Kidney capillary endothelial cell (primary cell): ENCODE measurements at regions not wholly inside any gene's neighbourhood (a gene's known extent, or its start where the extent isn't known, plus 50 kb on each side); places are given as distances from the start of the nearest gene placed in this dataset.
"Not testable (repeated sequence)": the region's sequence is repeated elsewhere in the genome, so short reads cannot be mapped to it uniquely, and the experiment has no call there.

ENCODE experiments used
- DNase-seq: peaks from one replicate; pipeline ENCODE4 v3.0.0-alpha.2; 2018; ENCODE audit warnings: low spot score

DNA sequence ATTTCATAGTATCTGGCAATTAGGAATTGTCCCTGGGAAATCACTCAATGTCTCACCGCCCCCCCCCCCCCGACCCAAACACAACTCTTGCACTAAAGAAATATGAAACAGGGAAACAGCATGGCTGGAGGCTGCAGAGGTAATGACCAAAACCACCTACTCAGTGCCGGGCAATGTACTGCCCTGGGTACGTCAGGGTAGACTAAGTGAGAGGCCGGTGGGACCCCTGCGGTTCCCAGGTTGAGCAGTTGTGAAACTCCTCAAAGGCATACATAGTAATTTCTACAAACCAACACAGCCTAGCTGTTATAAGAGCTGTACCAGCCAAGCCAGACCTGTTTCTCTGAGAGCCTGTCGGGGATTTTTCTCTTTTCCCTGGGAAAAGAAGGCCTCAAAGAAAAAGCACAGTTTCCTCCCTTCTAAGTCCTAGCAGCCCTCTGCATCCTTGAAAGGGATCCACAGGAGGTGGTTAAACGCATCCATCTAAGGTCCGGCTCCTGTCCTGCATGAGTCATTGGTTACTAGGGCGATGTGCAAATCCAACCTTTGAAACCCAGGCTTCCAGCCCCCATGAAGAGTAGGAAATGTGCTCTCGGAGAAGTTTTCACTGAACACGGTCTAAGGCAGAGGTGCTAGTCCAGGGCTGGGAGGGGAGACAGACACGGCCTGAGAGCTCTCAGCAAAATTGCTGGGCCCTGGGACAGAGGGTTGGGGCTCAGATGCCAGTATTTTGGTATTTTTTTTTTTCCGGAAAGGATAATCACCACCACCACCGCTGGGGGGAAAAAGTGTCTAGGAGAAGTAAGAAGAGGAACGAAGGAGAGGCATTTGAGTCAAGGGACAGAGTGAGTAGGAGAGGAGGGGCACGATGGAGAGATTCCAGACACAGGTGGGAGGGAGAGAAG, 172.8 kb downstream of the ATP6V0E2 start:
- not testable (repeated sequence) for DNase-seq

DNA sequence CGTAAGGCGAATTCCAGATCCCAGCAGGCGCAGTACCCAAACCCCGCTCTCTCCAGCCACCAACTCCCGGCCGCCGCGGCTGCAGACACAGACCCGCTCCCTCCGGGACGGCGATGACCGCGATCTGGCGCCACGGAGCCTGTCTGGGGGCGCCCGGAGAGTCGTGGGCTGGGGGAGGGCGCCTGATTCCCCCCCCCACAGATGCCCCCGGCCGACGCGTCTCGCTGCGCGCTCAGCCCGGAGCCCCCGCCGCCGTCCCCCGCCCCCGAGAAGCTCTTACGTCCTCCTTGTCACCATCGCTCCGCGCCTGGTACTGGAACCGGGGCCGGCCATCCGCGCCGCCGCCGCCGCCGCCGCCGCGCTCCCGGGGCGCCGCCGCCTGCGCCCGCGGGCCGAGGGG, 173.6 kb downstream of the ATP6V0E2 start:
- DNase-seq: not testable (repeated sequence)

DNA sequence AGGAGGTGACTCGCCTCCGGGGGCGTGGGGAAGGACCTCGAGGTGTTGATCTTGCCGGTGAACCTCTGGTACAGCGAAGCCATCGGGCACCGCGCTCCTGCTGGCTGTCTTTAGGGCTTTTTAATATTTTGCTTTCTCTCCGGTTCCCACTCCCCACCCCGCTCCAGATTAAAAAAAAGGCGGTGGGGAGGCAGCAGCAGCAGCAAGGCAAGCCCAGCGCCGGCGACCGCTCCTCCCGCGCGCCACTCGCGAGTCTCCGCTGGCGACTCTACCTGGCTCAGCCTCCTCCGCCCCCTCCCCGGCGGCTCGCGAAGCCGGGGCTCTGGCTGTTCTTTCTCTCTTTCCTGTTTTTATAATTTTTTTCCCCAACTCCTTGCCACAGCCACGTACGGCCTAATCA, 174.0 kb downstream of the ATP6V0E2 start:
- DNase-seq: not testable (repeated sequence)

DNA sequence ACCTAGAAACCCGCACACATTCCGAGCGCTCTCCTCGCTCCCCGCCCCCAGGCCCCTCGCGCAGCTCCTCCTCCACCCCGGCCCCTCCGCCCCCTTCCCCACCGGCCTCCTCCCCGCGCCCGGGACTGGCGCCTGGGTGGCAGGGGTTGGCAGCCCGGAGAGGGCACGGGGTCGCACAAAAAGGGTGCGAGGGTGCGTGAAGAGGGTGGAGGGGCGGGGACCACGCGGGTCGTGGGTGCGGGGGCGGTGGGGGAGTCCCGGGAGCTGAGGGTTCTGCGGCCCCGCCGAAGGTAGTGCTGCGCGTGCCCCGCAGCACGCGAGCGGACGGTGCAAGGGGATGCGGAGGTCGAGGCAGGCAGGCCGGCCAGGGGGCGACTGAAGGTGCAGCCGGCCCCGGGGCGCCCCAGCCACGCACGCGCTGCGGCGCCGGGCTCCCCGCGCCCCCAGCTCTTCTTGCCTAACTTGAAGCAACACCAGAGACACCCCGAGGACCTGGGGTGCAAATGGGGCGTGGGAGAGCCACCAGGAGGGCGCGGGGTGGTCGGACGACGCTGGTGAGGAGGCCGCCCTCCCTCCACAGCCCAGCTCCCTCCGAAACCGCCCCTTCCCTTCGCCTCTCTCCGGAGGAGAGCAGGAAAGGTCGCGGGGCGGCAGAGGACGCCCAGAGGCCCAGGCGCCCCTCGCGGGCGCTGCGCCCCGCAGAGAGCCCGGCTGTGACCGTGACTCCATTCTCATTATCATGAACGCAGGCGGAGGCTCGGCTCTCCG, 174.7 kb downstream of the ATP6V0E2 start:
- not testable (repeated sequence) for DNase-seq

DNA sequence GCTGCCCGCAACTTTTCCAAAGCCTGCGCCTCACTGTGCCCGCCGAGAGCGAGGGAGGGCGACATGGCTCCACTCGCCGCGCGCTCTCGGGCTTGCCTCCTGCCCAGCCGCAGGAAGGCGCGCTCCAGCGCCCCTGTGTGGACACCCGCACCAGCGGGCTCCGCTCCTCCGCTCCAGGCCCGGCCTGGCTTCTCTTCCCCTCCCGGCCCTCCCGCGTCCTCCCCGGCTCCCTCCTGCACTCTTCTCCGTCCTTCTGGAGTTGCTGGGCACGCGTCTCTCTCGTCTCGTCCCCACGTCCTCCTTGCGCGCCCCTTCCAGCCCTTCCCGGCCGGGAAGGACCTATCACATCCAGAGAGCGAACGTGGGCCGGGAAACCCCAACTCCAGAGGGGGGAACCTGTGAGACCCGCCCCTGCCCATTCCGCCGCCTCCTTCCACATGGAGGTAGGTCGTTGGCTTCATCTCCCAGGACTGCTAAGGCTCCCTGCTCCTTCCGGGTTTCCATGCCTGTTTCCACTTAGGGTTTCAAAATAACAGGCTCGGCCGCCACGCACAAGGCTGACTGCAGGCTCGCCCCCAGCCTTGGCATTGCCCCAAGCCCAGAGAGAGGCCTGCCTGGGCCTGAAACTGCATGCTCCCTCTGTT, 175.4 kb downstream of the ATP6V0E2 start:
- DNase-seq: not testable (repeated sequence)

DNA sequence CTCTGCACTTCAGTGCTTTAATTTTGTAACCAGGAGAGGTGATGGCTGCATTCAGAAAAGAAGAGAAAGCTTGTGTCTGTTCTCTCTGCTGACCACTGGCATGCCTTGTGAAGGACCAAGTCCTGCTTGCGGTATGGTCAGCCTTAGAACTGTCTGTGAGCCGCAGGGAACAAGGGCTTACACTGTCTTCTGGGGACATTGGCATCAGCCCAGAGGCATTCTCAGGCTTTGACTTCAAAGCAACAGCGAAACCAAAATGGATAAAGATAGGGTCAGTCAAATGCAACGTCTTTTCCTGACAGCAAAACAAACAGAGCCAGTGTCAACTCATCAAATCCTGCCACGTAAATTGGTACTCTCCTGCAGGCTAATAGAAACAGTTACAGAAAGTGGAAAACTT, 179.6 kb downstream of the ATP6V0E2 start:
- DNase-seq: not testable (repeated sequence)

DNA sequence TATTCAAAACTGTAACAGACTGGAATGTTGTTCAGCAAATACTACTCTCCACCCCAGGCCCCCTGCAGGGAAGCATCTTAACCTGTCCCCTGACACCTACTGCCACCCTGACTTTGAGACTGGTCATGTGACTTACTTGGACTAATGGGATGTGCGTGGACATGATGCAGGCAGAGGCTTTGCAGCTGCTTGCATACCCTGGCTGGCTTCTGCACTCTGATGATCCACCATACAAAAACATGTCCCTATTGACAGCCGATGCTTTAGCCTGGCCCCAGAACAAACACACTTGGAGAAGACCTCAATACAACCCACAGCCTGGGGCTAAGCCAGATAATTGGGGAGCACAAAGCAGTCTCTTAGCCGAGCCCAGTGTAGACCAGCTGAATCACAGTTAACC, 180.5 kb downstream of the ATP6V0E2 start:
- not testable (repeated sequence) for DNase-seq

DNA sequence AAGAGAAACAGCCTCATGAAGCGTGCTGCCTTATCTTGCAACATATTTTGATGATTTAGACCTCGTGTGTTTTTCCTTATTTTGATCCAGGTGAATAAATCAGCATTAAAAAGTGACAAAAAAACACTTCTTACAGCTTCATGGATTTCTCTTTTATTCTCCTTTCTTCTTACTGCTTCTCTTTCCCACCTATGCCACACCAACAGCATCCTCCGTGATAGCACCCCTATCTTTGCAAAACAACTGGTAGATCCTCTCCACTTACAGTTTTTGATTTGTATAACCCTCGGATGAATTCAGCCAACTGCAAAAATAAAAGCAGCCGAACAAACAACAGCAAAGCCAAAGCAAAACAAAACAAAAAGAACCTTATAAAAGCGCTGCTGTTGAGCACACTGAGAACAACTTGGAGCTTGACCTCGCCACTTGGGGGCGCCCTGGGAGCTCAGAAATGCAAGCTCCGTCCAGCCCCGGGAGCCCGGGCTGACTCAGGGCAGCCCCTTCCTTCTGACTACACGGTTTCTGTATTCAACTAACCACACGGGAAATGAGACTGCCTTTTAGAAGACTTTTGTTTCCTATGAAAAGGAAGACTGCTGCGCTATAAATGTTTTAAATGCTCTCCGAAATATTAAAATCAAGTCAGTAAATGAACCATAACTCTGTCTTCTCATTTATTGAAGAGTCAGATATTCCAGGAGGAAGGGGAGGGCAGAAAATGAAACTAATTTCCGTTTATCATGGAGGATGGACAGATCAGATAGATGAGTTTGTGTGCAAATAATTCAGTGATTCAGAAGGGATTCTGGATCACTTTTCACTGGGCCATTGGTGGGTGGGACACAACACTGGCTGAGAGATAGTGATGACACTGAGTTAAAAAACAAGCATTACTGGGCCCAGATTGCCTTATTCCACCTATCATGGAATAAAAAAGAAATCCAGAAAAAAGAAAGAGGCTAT, 186.8 kb downstream of the ATP6V0E2 start:
- not testable (repeated sequence) for DNase-seq

DNA sequence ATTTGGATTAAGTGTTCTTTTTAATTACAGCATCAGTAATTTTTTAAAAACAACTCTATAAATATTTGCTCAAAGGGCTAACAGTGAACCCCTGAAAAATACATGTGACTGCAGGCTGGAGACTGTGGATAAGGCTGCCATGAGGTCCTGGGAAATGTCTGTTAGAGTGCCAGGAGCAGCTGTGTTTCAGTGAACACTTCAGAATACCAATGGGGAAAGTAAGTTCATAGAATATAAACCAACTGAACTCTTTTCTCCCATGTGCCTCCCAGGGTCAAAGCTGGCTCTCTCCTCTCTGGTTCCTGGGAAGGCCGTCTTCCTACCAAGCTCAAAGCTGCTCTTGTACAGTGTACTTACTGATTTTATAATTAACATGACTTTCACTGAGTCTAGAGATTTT, 189.4 kb downstream of the ATP6V0E2 start:
- DNase-seq: not testable (repeated sequence)

DNA sequence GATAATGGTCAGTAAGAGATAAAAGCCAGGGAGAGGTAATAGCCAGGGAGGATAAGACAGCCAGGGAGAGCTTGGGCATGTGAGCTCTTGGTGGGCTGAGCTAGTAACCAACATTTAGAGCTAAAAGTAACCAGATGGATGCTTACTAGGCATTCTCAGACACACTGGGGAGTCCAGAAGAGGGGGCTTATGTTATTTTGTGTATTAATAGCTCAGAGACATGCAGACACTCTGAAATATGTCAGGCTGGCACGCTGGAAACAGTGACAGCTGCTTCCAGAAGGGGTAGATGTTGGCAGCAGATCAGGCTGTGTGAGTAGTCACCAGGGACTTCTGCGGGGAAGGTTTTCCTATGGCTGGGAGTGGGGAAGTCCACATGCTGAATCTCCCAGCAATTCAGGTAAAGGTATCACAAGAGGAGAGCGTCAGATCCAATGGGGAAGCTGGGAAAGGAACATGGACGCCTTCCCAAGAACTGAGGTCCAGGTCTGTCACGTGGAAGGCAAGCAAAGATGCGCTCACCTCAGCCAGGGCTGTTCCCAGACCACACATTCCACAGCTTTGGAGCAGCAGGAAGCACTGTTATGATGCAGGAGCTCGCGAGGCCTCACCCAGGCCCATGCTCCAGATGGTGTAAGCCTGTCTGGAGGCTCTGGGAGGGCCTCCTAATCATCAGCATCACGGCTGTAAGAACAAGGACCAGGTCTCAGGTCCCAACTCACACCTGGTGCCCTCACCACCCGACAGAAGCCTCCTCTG, 196.0 kb downstream of the ATP6V0E2 start:
- DNase-seq: not testable (repeated sequence)

DNA sequence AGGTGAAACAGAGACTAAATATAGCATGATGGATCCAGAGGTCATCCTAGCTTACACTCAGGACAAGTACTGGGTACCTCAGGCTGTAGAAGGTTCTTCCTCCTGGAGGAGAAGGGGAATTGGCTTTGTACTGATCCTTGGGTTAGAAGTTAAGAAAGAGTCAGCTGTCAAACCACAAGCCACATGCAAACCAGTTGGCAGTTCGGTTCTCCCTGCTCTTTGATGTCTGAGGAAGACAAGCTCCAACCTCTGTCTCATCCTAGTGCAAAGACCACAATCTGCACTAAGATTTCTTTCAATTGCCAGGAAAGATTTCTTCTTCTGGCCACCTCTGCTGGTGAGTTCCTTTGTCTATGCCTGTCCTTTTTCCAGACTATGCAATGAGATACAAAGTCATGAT, 203.8 kb downstream of the ATP6V0E2 start:
- DNase-seq: not testable (repeated sequence)

DNA sequence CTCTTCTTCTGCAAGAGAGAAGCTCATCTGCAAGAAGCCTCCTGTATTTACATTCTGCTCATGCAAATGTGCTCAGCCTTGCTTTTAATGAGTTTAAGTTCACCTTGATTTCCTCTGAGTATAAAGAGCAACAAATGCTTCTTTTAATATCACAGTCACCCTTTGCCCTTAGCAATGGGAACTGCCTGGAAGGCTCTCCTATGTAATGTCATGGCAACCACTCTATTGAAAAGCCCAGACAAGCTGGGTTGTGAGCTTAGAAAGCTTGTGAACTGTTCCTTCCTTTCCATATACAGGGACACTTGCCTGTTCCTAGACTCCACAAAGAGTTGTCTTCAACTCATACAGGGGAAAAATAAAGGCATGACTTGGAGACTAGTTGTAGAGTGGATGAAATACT, 208.1 kb downstream of the ATP6V0E2 start:
- not testable (repeated sequence) for DNase-seq

DNA sequence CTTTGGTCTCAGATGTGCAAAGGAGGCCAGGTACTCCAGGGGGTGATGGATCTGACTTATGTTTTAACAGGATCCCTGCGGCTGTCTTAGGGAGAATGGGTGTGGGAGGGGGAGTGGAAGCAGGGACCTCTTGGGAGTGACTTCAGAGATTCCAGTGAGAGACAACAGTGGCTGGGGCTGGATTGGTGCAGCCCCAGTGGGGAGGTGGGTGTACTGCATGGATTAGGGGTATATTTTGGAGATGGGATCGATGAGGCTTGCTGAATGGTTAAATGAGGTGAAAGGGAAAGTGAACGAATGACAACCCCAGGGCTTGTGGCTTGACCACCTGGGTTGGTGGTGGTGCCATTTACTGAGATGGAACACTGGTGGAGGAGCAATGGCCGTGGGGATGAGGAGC, 211.0 kb downstream of the ATP6V0E2 start:
- DNase-seq: not testable (repeated sequence)

DNA sequence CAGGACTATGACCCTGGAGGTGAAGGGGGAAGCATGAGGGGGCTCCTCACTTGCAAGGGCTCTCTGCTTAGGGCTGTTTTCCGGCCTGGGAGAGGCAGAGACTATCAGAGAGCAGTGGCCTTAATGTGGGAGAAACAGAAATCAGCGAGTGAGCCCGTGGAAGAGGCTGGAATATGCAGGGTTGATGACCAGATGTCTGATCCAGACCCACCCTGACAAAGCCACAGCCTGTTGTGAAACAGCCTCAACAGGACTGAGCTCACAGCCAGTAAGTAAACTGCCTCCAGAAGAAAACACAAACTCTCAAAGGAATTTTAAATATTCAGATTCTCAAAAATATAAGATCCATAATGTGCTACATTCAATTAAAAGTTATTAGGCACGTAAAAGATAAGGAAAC, 213.7 kb downstream of the ATP6V0E2 start:
- DNase-seq: not testable (repeated sequence)

DNA sequence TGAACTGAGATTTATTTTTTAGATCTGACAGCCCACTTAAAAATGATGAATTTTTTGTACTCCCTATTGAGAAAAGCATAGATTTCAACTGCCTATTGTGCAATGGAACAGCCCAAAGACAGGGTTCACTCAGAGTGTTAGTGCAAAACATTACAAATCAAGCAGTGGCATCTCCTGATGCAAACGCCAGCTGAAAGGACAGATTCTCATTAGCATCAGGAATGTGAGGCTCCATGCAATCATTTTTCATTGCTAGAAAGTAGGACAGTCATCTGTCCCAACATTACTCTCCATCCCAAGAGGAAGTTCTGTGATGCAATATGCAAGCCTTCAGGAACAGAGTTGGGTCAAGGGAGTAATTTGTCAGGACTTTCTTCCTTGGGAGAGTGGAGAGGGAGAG, 215.4 kb downstream of the ATP6V0E2 start:
- DNase-seq: not testable (repeated sequence)

DNA sequence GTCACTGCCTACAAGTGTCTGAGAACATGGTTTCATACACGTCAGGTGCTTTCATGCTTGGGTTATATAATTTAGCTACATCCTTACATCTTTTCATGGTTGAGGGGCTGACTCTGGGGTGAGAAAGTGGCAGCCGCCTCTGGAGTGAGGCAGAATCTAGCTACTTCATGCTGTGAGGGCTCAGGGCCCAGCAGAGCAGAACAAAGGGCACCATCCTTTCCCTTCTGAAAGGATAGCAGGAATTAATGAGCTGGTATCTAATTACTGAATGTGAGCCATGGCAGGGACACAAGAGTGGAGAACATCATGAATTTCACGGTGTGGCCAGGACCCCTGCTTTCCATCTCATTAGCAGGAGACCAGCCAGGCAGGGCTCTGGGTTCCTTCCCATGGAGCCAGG, 217.0 kb downstream of the ATP6V0E2 start:
- not testable (repeated sequence) for DNase-seq

DNA sequence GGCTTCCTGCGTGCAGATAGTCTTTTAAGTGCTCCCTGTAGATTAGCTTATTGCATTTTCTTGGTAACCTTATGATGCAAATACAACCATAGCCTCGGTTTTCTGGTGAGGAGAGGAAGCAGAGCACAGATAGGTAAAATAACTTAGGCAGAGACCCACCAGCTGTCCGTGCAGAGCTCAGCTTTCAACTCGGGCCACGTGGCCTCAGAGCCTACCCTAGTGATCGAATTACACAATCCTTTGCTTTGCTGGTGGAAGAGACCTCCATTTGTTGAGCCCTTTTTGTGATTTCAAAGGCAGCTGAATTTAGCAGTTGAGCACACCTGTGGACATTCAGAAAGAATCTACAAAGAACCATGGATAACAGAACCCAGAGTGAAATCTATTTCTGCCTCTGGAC, 220.1 kb downstream of the ATP6V0E2 start:
- DNase-seq: not testable (repeated sequence)

DNA sequence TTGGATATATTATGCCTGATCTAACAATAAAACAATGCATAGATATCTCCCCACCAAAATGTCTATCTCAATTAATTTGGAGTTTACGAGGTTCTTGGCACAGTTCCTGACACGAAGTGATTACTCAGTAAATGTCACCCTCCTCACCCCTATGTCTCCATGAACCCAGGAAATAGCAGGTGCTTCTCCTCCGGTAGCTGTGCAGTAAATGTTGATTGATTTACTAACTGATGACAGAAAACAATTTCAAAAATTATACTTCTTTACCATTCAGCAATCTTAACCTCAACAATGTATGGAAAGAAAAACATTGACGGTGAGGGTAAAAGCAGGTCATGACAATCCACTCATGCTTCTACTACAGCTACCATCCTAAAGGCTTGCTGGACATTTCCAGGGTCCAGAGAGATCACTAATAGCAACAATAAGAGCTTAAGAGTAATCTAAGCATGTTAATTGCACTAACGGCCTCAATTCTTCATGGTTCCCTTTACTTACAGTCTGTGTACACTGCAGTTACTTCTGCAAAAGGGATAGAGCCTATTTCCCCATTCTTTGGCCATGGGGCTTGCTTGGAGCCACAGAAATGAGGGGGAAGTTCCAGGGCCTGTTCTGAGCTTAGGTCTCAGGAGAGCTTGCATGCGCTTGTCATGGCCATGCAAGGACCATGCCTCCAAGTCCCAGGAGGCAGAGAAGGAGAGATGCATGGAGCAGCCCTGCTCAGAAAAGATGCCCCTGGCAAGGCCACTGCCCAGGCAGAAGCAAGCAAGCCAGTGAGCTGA, 222.6 kb downstream of the ATP6V0E2 start:
- not testable (repeated sequence) for DNase-seq

DNA sequence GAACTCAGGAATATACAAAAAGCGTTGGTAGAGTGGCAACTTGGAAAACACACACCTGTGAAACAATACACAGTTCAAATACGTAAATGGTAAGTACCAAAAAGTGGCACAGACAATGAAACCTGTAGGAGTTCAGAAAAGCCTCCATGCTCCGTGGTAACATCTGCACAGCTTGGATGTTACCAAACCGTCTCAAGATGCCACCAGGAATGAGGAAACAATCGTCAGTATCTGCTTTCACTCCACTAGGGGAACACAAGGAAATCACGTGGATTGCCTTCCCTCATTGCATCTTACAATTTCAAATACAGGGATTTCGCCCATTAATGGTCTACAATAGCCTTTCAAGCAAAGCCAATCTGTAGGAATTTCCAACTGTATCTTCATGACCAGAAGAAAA, 224.6 kb upstream of the LRRC61 start:
- DNase-seq: not testable (repeated sequence)

DNA sequence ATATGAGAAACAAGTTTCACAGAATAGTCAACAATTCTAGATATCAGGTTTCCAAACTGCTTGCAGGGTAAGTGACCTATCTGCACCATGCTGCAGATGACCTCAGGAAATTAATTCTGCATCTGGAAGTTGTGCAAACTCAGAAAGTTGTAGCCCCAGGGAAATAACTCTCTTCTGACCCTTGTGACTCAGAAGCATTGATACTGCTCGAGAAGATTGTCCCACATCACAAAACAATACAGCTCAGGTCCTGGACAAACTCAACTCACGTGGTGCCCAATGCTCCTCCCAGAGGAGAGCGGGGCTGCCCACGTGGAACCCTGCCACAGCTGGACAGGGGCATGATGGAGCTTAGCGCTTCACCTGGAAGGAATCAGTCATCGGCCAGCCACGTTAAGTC, 221.9 kb upstream of the LRRC61 start:
- not testable (repeated sequence) for DNase-seq
